Heart right ventricle (tissue), 16 donors: ENCODE measurements at regions not wholly inside any gene's neighbourhood (a gene's known extent, or its start where the extent isn't known, plus 50 kb on each side); places are given as distances from the start of the nearest gene placed in this dataset.

Experiments used
- ATAC-seq, 8 donors: fragments of 200-7000 bp; cut with Tn5 transposase; one replicate each; pipeline ENCODE4 v1.9.1; 2020; ENCODE audit warnings: mild to moderate bottlenecking in 8 of 8, moderate library complexity in 8 of 8, moderate number of reproducible peaks in 1 of 8
- DNase-seq, 2 donors: peaks; one replicate each; pipeline ENCODE4 v3.0.0-alpha.2; 2020
- H3K27ac ChIP-seq, 10 donors: fragments of 200-600 bp; sonication (generic) in 2 of 10; one replicate each; pipeline versions ENCODE4 v1.5.0 to v1.8.0; 2020 to 2022; ENCODE audit warnings: mild to moderate bottlenecking in 3 of 10
- H3K27me3 ChIP-seq, 7 donors: fragments of 200-600 bp; one replicate each; pipeline ENCODE4 v1.8.0; 2021 to 2022; ENCODE audit warnings: mild to moderate bottlenecking in 2 of 7
- H3K36me3 ChIP-seq, 9 donors: fragments of 200-600 bp; sonication (generic) in 1 of 9; one replicate each; pipeline versions ENCODE4 v1.5.0 to v1.8.0; 2020 to 2022; ENCODE audit warnings: mild to moderate bottlenecking in 2 of 9
- H3K4me1 ChIP-seq, 9 donors: fragments of 200-600 bp; sonication (generic) in 1 of 9; one replicate each; pipeline versions ENCODE4 v1.5.0 to v1.8.0; 2020 to 2022; ENCODE audit warnings: mild to moderate bottlenecking in 4 of 9
- H3K4me3 ChIP-seq, 10 donors: fragments of 200-600 bp; sonication (generic) in 2 of 10; one replicate each; pipeline versions ENCODE4 v1.5.0 to v1.8.0; 2020 to 2022; ENCODE audit warnings: mild to moderate bottlenecking in 7 of 10, moderate library complexity in 2 of 10
- H3K9me3 ChIP-seq, 11 donors: fragments of 200-600 bp in 10 of 11; sonication (generic) in 2 of 11; one replicate each; pipeline versions ENCODE4 v1.5.0 to v1.8.0; 2013 to 2022; ENCODE audit warnings: mild to moderate bottlenecking in 2 of 11, control low read depth in 1 of 11, moderate library complexity in 1 of 11
- CTCF ChIP-seq, 9 donors: fragments of 200-600 bp; sonication (generic) in 2 of 9; IDR thresholded peaks; one replicate each; pipeline versions ENCODE4 v1.5.0 to v1.8.0; 2021 to 2022; ENCODE audit warnings: antibody characterized with exemption in 9 of 9, mild to moderate bottlenecking in 5 of 9, moderate library complexity in 1 of 9
- WGBS, 2 donors: extraction: QIAGEN DNeasy Blood & Tissue Kit; methylation state at CpG; one replicate each; pipeline ENCODE4 v1.1.7; 2013; ENCODE audit warnings: inconsistent platforms in 1 of 2; 5-methylcytosine and 5-hydroxymethylcytosine counted together
- intact Hi-C, 10 donors: fragments of 100-400 bp; cut with DNase I; formaldehyde crosslinking; loops; one replicate each; pipeline versions ENCODE4 v1.11.1 to v1.14.2; 2022
- donor health status: Arrhythmogenic right ventricular cardiomyopathy.
- donor health status: ischemic (EF 13 %, LVEDD 7.1; RV severe dilation, severe dysfunction).
- donor health status: healthy with polysubstance abuse.
- donor health status: DM: no; HTN: yes; CAD: no.
- donor health status: DM: no; HTN: no; CAD: no.
- donor health status: ischemic (EF 25% LVEDD 6.9; RV normal size, moderate dysfunction).
- donor health status: ischemic (EF 25% LVEDD 5.7; RV mildly dilated, moderate dysfunction).
- donor health status: healthy.
- donor health status: DM: yes; HTN: yes; CAD: no.
- donor health status: Ischemic cardiomyopathy.
- donor health status: ischemic (EF 35%, LVEDD 5.7; RV mildly dilated, moderate dysfunction).
- donor health status: nonischemic (EF 11% LVEDD 7.7; RV severe dilation, severe dysfunction).
- donor health status: DM: yes; HTN: yes; CAD: no.
- donor health status: PGD.
- donor health status: ischemic (EF 29% LVEDD 5.4; RV normal size, mild dysfunction).
- donor health status: nonischemic (EF 23%, LVEDD 6.1; RV moderate dilation, normal function).

- Histone ChIP-seq H3K4me3 (no peak overlapping the region), H3K36me3 (no peaks in the 10 kb centered on the region), H3K4me1 (peaks cover 0 to 7% (median 0%) of the 10 kb centered on the region in 9 donors), H3K27ac (peak overlapping the region in 1 of 10 donors; percentile 31), H3K27me3 (no peaks in the 10 kb centered on the region), H3K9me3 (no peaks in the 10 kb centered on the region)
- no peak for TF ChIP-seq CTCF (IDR thresholded peaks at IDR 0.05)
- intact Hi-C loops, result no loop called here
- ATAC-seq (no peak), DNase-seq (no peak)
- WGBS, 2 donors, result 54 to 67% methylated on average over 2 of the region's 2 CpGs
These were observed 225.4 kb upstream of the RFX3 start for GRCh38 chr9:3751125-3751758.

GRCh38 chr9:3750321-3750720 lies 224.5 kb upstream of the RFX3 start:
- ATAC-seq (no peak), DNase-seq (no peak)
- Histone ChIP-seq H3K4me1 (peaks cover 0 to 7% (median 0%) of the 10 kb centered on the region in 9 donors), H3K27me3 (no peaks in the 10 kb centered on the region), H3K4me3 (no peak overlapping the region), H3K9me3 (no peaks in the 10 kb centered on the region), H3K36me3 (no peaks in the 10 kb centered on the region), H3K27ac (no peak overlapping the region)
- WGBS, 2 donors, result 78% methylated on average over 5 of the region's 5 CpGs
- no peak for TF ChIP-seq CTCF (IDR thresholded peaks at IDR 0.05)
- intact Hi-C loops, result no loop called here

- no peaks in the 10 kb centered on the region for H3K9me3 ChIP-seq
- H3K27me3 ChIP-seq, result no peaks in the 10 kb centered on the region
- 51 to 61% methylated on average over 1 of the region's 1 CpG for WGBS, 2 donors
- no peak for DNase-seq
- no peak for TF ChIP-seq CTCF (IDR thresholded peaks at IDR 0.05)
- intact Hi-C loops, result no loop called here
- peaks cover 0 to 6% (median 0%) of the 10 kb centered on the region in 9 donors for H3K4me1 ChIP-seq
- ATAC-seq, result peak in 1 of 8 donors; percentile 45
- H3K4me3 ChIP-seq, result no peak overlapping the region
- H3K27ac ChIP-seq, result no peak overlapping the region
- H3K36me3 ChIP-seq, result no peaks in the 10 kb centered on the region
These were observed 220.8 kb upstream of the RFX3 start for GRCh38 chr9:3746296-3747275.

- DNase-seq (no peak), ATAC-seq (no peak)
- intact Hi-C loops, result no loop called here
- 89 to 94% methylated on average over 2 of the region's 2 CpGs for WGBS, 2 donors
- TF ChIP-seq CTCF (IDR thresholded peaks at IDR 0.05), result no peak
- no peak overlapping the region for H3K4me3 ChIP-seq
- H3K4me1 ChIP-seq, result no peaks in the 10 kb centered on the region
- H3K27ac ChIP-seq, result no peak overlapping the region
- no peaks in the 10 kb centered on the region for H3K27me3 ChIP-seq
- no peaks in the 10 kb centered on the region for H3K36me3 ChIP-seq
- no peaks in the 10 kb centered on the region for H3K9me3 ChIP-seq
These were observed 218.2 kb upstream of the RFX3 start for GRCh38 chr9:3743901-3744413.
